Loucy (cell line): ENCODE measurements at regions not wholly inside any gene's neighbourhood (a gene's known extent, or its start where the extent isn't known, plus 50 kb on each side); places are given as distances from the start of the nearest gene placed in this dataset.

Source experiments
- H2AFZ ChIP-seq: fragments of 200-600 bp; sonication (generic); 2 replicates; pipeline ENCODE4 v1.6.0; 2016; ENCODE audit warnings: antibody characterized with exemption, mild to moderate bottlenecking, low read length, moderate library complexity
- H3F3A ChIP-seq: fragments of 200-600 bp; 2 replicates; pipeline ENCODE4 v1.6.0; 2016; ENCODE audit warnings: antibody characterized with exemption, low read depth, mild to moderate bottlenecking
- H3K27me3 ChIP-seq: fragments of 200-600 bp; sonication (generic); 2 replicates; pipeline ENCODE4 v1.6.1; 2014; ENCODE audit warnings: low read length, mild to moderate bottlenecking; ENCODE audit not compliant: insufficient read depth, poor library complexity, severe bottlenecking
- H3K36me3 ChIP-seq: fragments of 200-600 bp; sonication (generic); 2 replicates; pipeline ENCODE4 v1.6.1; 2016; ENCODE audit warnings: low read length; ENCODE audit not compliant: insufficient read depth
- H3K4me1 ChIP-seq: fragments of 200-600 bp; sonication (generic); 2 replicates; pipeline ENCODE4 v1.5.1; 2014; ENCODE audit warnings: low read length, mild to moderate bottlenecking; ENCODE audit not compliant: insufficient read depth, poor library complexity, severe bottlenecking
- H3K4me2 ChIP-seq: fragments of 200-600 bp; sonication (generic); 2 replicates; pipeline ENCODE4 v1.6.0; 2014; ENCODE audit warnings: antibody characterized with exemption, low read length, low read depth, mild to moderate bottlenecking; ENCODE audit not compliant: poor library complexity, severe bottlenecking
- H3K4me3 ChIP-seq: fragments of 200-600 bp; sonication (generic); 2 replicates; pipeline ENCODE4 v1.5.1; 2014; ENCODE audit warnings: low read length, mild to moderate bottlenecking, mixed read lengths; ENCODE audit not compliant: poor library complexity, severe bottlenecking
- H3K79me2 ChIP-seq: fragments of 200-600 bp; sonication (generic); 2 replicates; pipeline ENCODE4 v1.6.1; 2014; ENCODE audit warnings: low read length; ENCODE audit not compliant: insufficient read depth
- H3K9ac ChIP-seq: fragments of 200-600 bp; sonication (generic); 2 replicates; pipeline ENCODE4 v1.6.0; 2014; ENCODE audit warnings: mild to moderate bottlenecking, low read depth, low read length, moderate library complexity; ENCODE audit not compliant: poor library complexity, severe bottlenecking
- H3K9me2 ChIP-seq: fragments of 200-600 bp; sonication (generic); replicated peaks from 2 replicates; pipeline ENCODE4 v1.6.1; 2016; ENCODE audit warnings: low read depth, low read length, mixed read lengths
- H3K9me3 ChIP-seq: fragments of 200-600 bp; sonication (generic); 2 replicates; pipeline ENCODE4 v1.6.1; 2014; ENCODE audit warnings: mild to moderate bottlenecking, antibody characterized with exemption, low read length, low read depth; ENCODE audit not compliant: insufficient read depth
- H4K20me1 ChIP-seq: fragments of 200-600 bp; sonication (generic); 2 replicates; pipeline ENCODE4 v1.6.0; 2014; ENCODE audit warnings: antibody characterized with exemption, low read length, mild to moderate bottlenecking; ENCODE audit not compliant: insufficient read depth, poor library complexity, severe bottlenecking
- CTCF ChIP-seq: fragments of 200-600 bp; sonication (generic); conservative IDR thresholded peaks from 2 replicates; pipeline ENCODE4 v1.5.1; 2014; ENCODE audit warnings: mild to moderate bottlenecking, antibody characterized with exemption, low read length
- EZH2phosphoT487 ChIP-seq: fragments of 200-600 bp; IDR thresholded peaks from 2 replicates; pipeline ENCODE4 v1.6.1; 2018; ENCODE audit warnings: antibody characterized with exemption, mild to moderate bottlenecking, moderate library complexity, borderline replicate concordance

GRCh38 chr13:86567119-86567518 is 767.9 kb upstream of the SLITRK6 start:
- Histone ChIP-seq H3K79me2 (no peaks in the 10 kb centered on the region), H3K36me3 (no peaks in the 10 kb centered on the region), H2AFZ (no peak overlapping the region), H3K4me3 (no peak overlapping the region), H3K9me2 (no peaks in the 10 kb centered on the region), H3K27me3 (no peaks in the 10 kb centered on the region), H4K20me1 (no peaks in the 10 kb centered on the region), H3K4me2 (no peak overlapping the region), H3F3A (no peaks in the 10 kb centered on the region), H3K4me1 (peaks cover 11% of the 10 kb centered on the region), H3K9ac (no peak overlapping the region), H3K9me3 (no peaks in the 10 kb centered on the region)
- TF ChIP-seq CTCF (peak; percentile 39), EZH2phosphoT487 (no peak)

- Histone ChIP-seq H3K9ac (no peak overlapping the region), H4K20me1 (no peaks in the 10 kb centered on the region), H3K27me3 (no peaks in the 10 kb centered on the region), H3K36me3 (no peaks in the 10 kb centered on the region), H3K4me1 (peaks cover 18% of the 10 kb centered on the region), H3F3A (no peaks in the 10 kb centered on the region), H3K9me2 (no peaks in the 10 kb centered on the region), H2AFZ (no peak overlapping the region), H3K4me3 (no peak overlapping the region), H3K79me2 (no peaks in the 10 kb centered on the region), H3K9me3 (no peaks in the 10 kb centered on the region), H3K4me2 (no peak overlapping the region)
- TF ChIP-seq EZH2phosphoT487 (no peak), CTCF (no peak)
Measured at GRCh38 chr13:86569119-86569518, 769.9 kb upstream of the SLITRK6 start.

- Histone ChIP-seq H2AFZ (no peak overlapping the region), H3K4me1 (peaks cover 18% of the 10 kb centered on the region), H3K9me3 (no peaks in the 10 kb centered on the region), H3K4me3 (no peak overlapping the region), H3K9me2 (no peaks in the 10 kb centered on the region), H3K79me2 (no peaks in the 10 kb centered on the region), H3K27me3 (no peaks in the 10 kb centered on the region), H3F3A (no peaks in the 10 kb centered on the region), H3K4me2 (no peak overlapping the region), H3K36me3 (no peaks in the 10 kb centered on the region), H4K20me1 (no peaks in the 10 kb centered on the region), H3K9ac (no peak overlapping the region)
- TF ChIP-seq EZH2phosphoT487 = no peak
- TF ChIP-seq CTCF = no peak
Measured at GRCh38 chr13:86569974-86570373, 770.8 kb upstream of the SLITRK6 start.
